OCI-LY1 (cell line): ENCODE measurements at regions not wholly inside any gene's neighbourhood (a gene's known extent, or its start where the extent isn't known, plus 50 kb on each side); places are given as distances from the start of the nearest gene placed in this dataset.

Experiments used
- H2AFZ ChIP-seq: fragments of 200-600 bp; sonication (generic), shearing (Covaris generic); 2 replicates; pipeline ENCODE4 v1.6.0; 2014; ENCODE audit warnings: antibody characterized with exemption, mild to moderate bottlenecking, low read length
- H3F3A ChIP-seq: fragments of 200-600 bp; sonication (generic), shearing (Covaris generic); 2 replicates; pipeline ENCODE4 v1.6.0; 2014; ENCODE audit warnings: mild to moderate bottlenecking, antibody characterized with exemption, low read length, moderate library complexity; ENCODE audit not compliant: insufficient read depth
- H3K27ac ChIP-seq: fragments of 200-600 bp; sonication (generic); 2 replicates; pipeline ENCODE4 v1.5.1; 2014; ENCODE audit warnings: low read length, mixed run types, mild to moderate bottlenecking, low read depth; ENCODE audit not compliant: poor library complexity, severe bottlenecking
- H3K27me3 ChIP-seq: fragments of 200-600 bp; sonication (generic); 2 replicates; pipeline ENCODE4 v1.6.0; 2014; ENCODE audit warnings: antibody characterized with exemption, mild to moderate bottlenecking, low read length, moderate library complexity; ENCODE audit not compliant: insufficient read depth
- H3K36me3 ChIP-seq: fragments of 200-600 bp; sonication (generic); 2 replicates; pipeline ENCODE4 v1.6.1; 2014; ENCODE audit warnings: mild to moderate bottlenecking, antibody characterized with exemption, low read length, moderate library complexity, mixed read lengths; ENCODE audit not compliant: insufficient read depth
- H3K4me1 ChIP-seq: fragments of 200-600 bp; sonication (generic); 2 replicates; pipeline ENCODE4 v1.5.1; 2014; ENCODE audit warnings: mild to moderate bottlenecking, low read length, moderate library complexity; ENCODE audit not compliant: insufficient read depth, severe bottlenecking
- H3K4me2 ChIP-seq: fragments of 200-600 bp; sonication (generic), shearing (Covaris generic); 2 replicates; pipeline ENCODE4 v1.6.1; 2014; ENCODE audit warnings: low read length
- H3K4me3 ChIP-seq: fragments of 200-600 bp; sonication (generic); 2 replicates; pipeline ENCODE4 v1.5.1; 2014; ENCODE audit warnings: low read length, low read depth, mild to moderate bottlenecking, mixed read lengths; ENCODE audit not compliant: poor library complexity, severe bottlenecking
- H3K79me2 ChIP-seq: fragments of 200-600 bp; shearing (Covaris generic); 2 replicates; pipeline ENCODE4 v1.6.1; 2016; ENCODE audit warnings: mixed run types, low read length, mixed read lengths; ENCODE audit not compliant: insufficient read depth
- H3K9ac ChIP-seq: fragments of 200-600 bp; sonication (generic), shearing (Covaris generic); 2 replicates; pipeline ENCODE4 v1.6.1; 2014; ENCODE audit warnings: mild to moderate bottlenecking, low read length, mixed read lengths
- H3K9me2 ChIP-seq: fragments of 200-600 bp; sonication (generic), shearing (Covaris generic); 2 replicates; pipeline ENCODE4 v1.6.1; 2014; ENCODE audit warnings: low read depth, mild to moderate bottlenecking, low read length, mixed read lengths
- H3K9me3 ChIP-seq: fragments of 200-600 bp; shearing (Covaris generic); 2 replicates; pipeline ENCODE4 v1.6.1; 2014; ENCODE audit warnings: low read length, mixed read lengths
- H4K20me1 ChIP-seq: fragments of 200-600 bp; sonication (generic), shearing (Covaris generic); 2 replicates; pipeline ENCODE4 v1.6.0; 2016; ENCODE audit warnings: mild to moderate bottlenecking, low read length; ENCODE audit not compliant: insufficient read depth
- EZH2 ChIP-seq: fragments of 200-600 bp; sonication (generic), shearing (Covaris generic); IDR thresholded peaks from 2 replicates; pipeline ENCODE4 v1.8.0; 2017; ENCODE audit warnings: borderline replicate concordance, mixed run types, mild to moderate bottlenecking, antibody characterized with exemption, low read length, moderate library complexity, mixed read lengths
- TF ChIP-seq, protein P1 (sequence below): fragments of 200-600 bp; sonication (generic), shearing (Covaris generic); IDR thresholded peaks from 2 replicates; pipeline ENCODE4 v1.5.1; 2017; ENCODE audit warnings: mild to moderate bottlenecking, antibody characterized with exemption, low read length, moderate library complexity, mixed read lengths

DNA sequence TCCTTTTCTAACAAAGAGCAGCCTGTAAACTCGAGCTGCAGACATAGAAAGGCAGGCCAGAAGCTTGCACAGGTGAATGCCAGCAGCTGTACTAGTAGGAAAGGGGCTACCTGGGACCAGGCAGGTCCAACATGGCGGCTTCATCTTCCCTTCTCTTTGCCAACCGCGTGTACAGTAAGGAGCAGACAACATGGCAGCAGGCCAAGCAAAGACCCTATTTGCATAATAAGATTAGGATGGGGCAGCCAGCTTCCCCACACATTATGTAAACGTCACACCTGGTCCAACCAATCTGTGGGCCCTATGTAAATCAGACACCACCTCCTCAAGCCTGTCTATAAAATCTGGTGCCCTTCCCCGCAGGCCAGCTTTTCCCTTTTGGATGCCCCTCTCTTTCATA lies 1186.5 kb upstream of the AUTS2 start:
- Histone ChIP-seq H3K4me2 (no peak overlapping the region), H3K79me2 (no peaks in the 10 kb centered on the region), H2AFZ (no peak overlapping the region), H3K9me2 (no peaks in the 10 kb centered on the region), H3K36me3 (no peaks in the 10 kb centered on the region), H3K9me3 (no peaks in the 10 kb centered on the region), H3K4me1 (no peaks in the 10 kb centered on the region), H3K9ac (no peak overlapping the region), H3K4me3 (no peak overlapping the region), H4K20me1 (no peaks in the 10 kb centered on the region), H3F3A (no peaks in the 10 kb centered on the region), H3K27ac (no peak overlapping the region), H3K27me3 (no peaks in the 10 kb centered on the region; the same call in 1 of the 2 replicates)
- TF ChIP-seq, protein P1, sequence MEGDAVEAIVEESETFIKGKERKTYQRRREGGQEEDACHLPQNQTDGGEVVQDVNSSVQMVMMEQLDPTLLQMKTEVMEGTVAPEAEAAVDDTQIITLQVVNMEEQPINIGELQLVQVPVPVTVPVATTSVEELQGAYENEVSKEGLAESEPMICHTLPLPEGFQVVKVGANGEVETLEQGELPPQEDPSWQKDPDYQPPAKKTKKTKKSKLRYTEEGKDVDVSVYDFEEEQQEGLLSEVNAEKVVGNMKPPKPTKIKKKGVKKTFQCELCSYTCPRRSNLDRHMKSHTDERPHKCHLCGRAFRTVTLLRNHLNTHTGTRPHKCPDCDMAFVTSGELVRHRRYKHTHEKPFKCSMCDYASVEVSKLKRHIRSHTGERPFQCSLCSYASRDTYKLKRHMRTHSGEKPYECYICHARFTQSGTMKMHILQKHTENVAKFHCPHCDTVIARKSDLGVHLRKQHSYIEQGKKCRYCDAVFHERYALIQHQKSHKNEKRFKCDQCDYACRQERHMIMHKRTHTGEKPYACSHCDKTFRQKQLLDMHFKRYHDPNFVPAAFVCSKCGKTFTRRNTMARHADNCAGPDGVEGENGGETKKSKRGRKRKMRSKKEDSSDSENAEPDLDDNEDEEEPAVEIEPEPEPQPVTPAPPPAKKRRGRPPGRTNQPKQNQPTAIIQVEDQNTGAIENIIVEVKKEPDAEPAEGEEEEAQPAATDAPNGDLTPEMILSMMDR, result no peak

DNA sequence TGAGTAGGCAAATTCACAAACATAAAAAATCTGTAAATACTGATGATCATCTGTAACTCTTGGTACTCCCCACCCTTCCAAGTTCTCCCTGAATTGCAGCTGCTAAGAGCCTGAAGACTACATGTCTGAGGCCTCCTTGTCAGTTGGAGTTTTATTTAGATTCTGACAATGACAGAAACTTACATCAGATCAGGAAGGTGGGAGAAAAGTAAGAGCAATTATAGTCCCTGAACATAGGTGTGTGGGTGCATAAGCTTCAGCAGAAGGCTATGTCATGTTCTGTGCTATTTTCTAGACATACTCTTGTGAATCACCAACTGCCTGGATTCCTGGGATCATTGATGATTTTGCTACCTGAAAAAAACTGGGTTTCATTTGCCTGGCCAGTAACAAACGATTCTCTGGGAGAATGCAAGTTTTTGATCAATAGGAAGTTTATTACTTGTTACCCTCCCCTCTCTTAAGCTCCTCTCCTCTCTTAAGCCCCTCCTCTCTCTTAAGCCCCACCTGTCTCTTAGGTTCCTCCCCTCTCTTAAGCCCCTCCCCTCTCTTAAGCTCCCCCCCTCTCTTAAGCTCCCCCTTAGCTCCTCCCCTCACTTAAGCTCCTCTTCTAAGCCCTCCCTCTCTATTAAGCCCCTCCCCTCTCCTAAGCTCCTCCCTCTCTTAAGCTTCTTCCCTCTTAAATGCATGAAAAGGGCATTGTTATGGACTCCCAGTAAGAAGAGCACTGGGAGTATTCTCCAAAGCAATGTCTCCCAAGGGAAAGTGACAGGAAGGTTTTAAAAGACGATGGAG lies 1183.4 kb upstream of the AUTS2 start:
- Histone ChIP-seq H3K9me3 (0 out of 2 replicates have a peak, but pooled peaks cover 3% of the 10 kb centered on the region), H3F3A (no peaks in the 10 kb centered on the region), H3K4me3 (no peak overlapping the region), H3K27me3 (no peaks in the 10 kb centered on the region; the same call in 1 of the 2 replicates), H3K9ac (no peak overlapping the region), H3K79me2 (no peaks in the 10 kb centered on the region), H3K9me2 (no peaks in the 10 kb centered on the region), H4K20me1 (no peaks in the 10 kb centered on the region), H3K27ac (no peak overlapping the region), H3K4me1 (no peaks in the 10 kb centered on the region), H3K4me2 (no peak overlapping the region), H2AFZ (no peak overlapping the region), H3K36me3 (no peaks in the 10 kb centered on the region)
- TF ChIP-seq EZH2, result no peak
- TF ChIP-seq, protein P1, result no peak

DNA sequence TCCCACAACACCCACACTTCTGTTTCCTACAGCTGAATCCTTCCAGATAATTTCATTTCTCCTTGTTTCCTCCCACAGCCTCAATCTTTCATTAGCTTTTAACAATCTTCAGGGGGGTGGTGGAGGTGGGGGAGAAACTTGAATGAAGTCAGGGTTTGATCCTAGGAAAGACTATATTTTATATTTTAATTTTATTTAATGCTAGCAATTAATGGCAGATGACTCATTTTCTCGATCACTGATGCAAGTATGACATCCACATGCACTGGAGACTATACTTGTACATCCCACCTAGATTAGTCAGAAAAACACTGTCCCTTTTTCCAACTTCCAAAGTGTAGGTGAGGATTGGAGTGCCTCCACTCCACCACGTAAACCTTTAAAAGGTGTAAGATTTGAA lies 1181.3 kb upstream of the AUTS2 start:
- Histone ChIP-seq H3F3A (no peaks in the 10 kb centered on the region), H3K27ac (no peak overlapping the region)

More for the DNA sequence above, 1181.3 kb upstream of the AUTS2 start:
- no peaks in the 10 kb centered on the region for H3K9me2 ChIP-seq
- TF ChIP-seq, protein P1, result no peak
- no peak for TF ChIP-seq EZH2
- no peaks in the 10 kb centered on the region; the same call in 1 of the 2 replicates for H3K27me3 ChIP-seq
- no peak overlapping the region for H2AFZ ChIP-seq
- H3K4me3 ChIP-seq, result no peak overlapping the region
- no peak overlapping the region for H3K4me2 ChIP-seq
- no peaks in the 10 kb centered on the region for H4K20me1 ChIP-seq
- H3K36me3 ChIP-seq, result no peaks in the 10 kb centered on the region
- 0 out of 2 replicates have a peak, but pooled peaks cover 3% of the 10 kb centered on the region for H3K9me3 ChIP-seq
- no peaks in the 10 kb centered on the region for H3K79me2 ChIP-seq
- no peak overlapping the region for H3K9ac ChIP-seq
- no peaks in the 10 kb centered on the region for H3K4me1 ChIP-seq
